Left lung (tissue), 4 donors: ENCODE measurements at regions not wholly inside any gene's neighbourhood (a gene's known extent, or its start where the extent isn't known, plus 50 kb on each side); places are given as distances from the start of the nearest gene placed in this dataset.

Source experiments
- ATAC-seq: fragments of 200-7000 bp; cut with Tn5 transposase; one replicate; pipeline ENCODE4 v1.9.1; 2020; ENCODE audit warnings: moderate library complexity
- DNase-seq, 4 donors: peaks; one replicate each; pipeline ENCODE4 v3.0.0-alpha.2; 2013 to 2020
- H3K27ac ChIP-seq, 2 donors: fragments of 200-600 bp; sonication (generic) in 1 of 2; one replicate each; pipeline versions ENCODE4 v1.5.0 to v1.8.0; 2020 to 2021
- H3K27me3 ChIP-seq, 2 donors: fragments of 200-600 bp; sonication (generic) in 1 of 2; one replicate each; pipeline versions ENCODE4 v1.5.0 to v1.8.0; 2020 to 2021
- H3K36me3 ChIP-seq, 2 donors: fragments of 200-600 bp; sonication (generic) in 1 of 2; one replicate each; pipeline versions ENCODE4 v1.5.0 to v1.8.0; 2020 to 2021
- H3K4me1 ChIP-seq, 2 donors: fragments of 200-600 bp; one replicate each; pipeline ENCODE4 v1.8.0; 2021
- H3K4me3 ChIP-seq, 2 donors: fragments of 200-600 bp; sonication (generic) in 1 of 2; one replicate each; pipeline versions ENCODE4 v1.5.0 to v1.8.0; 2020 to 2021; ENCODE audit warnings: mild to moderate bottlenecking in 1 of 2
- H3K9me3 ChIP-seq, 2 donors: fragments of 200-600 bp; sonication (generic) in 1 of 2; one replicate each; pipeline versions ENCODE4 v1.5.0 to v1.8.0; 2020 to 2021
- intact Hi-C, 2 donors: fragments of 100-400 bp; cut with DNase I; formaldehyde crosslinking; loops; one replicate each; pipeline versions ENCODE4 v1.11.2 to v1.14.2; 2022
- TF ChIP-seq, protein P1 (sequence below), 2 donors: fragments of 200-600 bp; sonication (generic) in 1 of 2; IDR thresholded peaks; one replicate each; pipeline versions ENCODE4 v1.5.0 to v1.8.0; 2021; ENCODE audit warnings: antibody characterized with exemption in 2 of 2
- donor health status: DM: no; HTN: yes; CAD: no.
- donor health status: DM: no; HTN: no; CAD: no.

DNA sequence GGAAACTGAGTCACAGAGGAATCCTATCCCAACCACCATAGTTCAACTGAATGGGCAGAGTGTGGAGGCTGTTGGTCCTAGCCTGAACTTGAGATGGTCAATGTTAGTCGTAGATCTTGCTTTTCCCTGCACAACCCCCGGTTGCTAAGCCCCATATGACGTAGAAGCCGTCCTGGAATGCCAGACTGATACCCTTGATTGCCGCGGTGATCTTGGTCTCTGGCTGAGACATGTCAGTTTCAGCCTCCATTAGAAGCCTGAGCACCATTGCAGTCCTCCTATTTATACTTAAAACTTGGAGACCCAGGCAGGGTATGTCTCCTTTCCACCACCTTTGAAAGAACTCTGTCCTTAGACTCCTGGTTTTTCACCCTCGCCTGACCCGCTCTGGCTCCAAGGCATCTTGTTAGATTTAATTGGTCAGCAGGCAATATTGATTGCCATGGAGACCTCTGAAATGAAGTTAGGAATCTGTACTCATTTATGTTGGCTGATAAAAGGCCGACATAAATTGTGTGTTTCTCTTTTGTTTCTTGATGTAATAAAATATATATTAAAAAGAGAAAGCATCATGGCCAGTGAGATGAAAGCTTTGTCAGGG is 53.4 kb downstream of the RPLP1 start:
- intact Hi-C loops, result no loop called here

DNA sequence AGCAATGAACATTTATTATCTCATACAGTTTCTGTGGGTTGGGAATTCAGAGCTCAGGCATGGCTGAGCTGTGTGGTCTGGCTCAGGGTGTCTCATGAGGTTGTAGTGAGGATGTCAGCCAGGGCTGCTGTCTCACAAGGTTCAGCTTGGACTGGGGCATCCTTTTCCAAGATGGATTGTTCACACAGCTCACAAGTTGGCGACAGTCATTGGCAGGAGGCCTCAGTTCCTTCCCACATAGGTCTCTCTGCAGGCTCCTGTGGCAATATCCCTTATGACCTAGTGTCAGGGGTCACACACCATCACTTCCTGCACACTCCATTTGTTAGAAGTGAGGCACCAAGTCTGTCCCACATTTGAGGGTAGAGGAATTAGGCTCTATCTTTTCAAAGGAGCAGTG is 56.0 kb downstream of the RPLP1 start:
- TF ChIP-seq, protein P1, sequence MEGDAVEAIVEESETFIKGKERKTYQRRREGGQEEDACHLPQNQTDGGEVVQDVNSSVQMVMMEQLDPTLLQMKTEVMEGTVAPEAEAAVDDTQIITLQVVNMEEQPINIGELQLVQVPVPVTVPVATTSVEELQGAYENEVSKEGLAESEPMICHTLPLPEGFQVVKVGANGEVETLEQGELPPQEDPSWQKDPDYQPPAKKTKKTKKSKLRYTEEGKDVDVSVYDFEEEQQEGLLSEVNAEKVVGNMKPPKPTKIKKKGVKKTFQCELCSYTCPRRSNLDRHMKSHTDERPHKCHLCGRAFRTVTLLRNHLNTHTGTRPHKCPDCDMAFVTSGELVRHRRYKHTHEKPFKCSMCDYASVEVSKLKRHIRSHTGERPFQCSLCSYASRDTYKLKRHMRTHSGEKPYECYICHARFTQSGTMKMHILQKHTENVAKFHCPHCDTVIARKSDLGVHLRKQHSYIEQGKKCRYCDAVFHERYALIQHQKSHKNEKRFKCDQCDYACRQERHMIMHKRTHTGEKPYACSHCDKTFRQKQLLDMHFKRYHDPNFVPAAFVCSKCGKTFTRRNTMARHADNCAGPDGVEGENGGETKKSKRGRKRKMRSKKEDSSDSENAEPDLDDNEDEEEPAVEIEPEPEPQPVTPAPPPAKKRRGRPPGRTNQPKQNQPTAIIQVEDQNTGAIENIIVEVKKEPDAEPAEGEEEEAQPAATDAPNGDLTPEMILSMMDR (IDR thresholded peaks at IDR 0.05), result no peak
- no peaks in the 10 kb centered on the region for H3K36me3 ChIP-seq
- no peak for DNase-seq
- no peak for ATAC-seq
- no peak overlapping the region for H3K4me3 ChIP-seq
- no peaks in the 10 kb centered on the region for H3K4me1 ChIP-seq
- H3K27ac ChIP-seq, result no peak overlapping the region
- peaks cover 0 to 8% of the 10 kb centered on the region in 2 donors for H3K27me3 ChIP-seq
- H3K9me3 ChIP-seq, result no peaks in the 10 kb centered on the region
- intact Hi-C loops, result no loop called here

More for the DNA sequence above, 53.4 kb downstream of the RPLP1 start:
- H3K36me3 ChIP-seq, result no peaks in the 10 kb centered on the region
- no peaks in the 10 kb centered on the region for H3K4me1 ChIP-seq
- no peak overlapping the region for H3K4me3 ChIP-seq
- no peak for DNase-seq
- ATAC-seq, result no peak
- no peaks in the 10 kb centered on the region for H3K27me3 ChIP-seq
- no peak overlapping the region for H3K27ac ChIP-seq
- no peaks in the 10 kb centered on the region for H3K9me3 ChIP-seq
- TF ChIP-seq, protein P1 (IDR thresholded peaks at IDR 0.05), result no peak

DNA sequence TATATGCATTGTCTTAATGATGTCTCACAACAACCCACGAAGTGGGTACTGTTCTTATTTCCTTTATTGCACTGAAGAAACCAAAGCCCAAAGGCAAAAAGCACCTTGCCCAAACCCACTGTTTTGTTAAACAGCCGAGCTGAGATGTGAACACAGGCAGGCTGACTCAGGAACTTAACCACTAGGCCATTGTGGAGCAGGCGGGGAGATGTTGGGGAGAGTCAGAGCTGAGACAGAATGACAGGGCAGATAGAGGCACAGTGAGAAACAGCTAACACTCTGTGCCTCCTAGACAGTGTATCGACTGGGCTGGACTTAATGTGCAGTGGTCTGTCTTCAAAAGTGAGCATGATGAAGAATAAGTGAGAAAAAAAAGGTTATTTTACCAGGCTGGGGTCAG is 56.5 kb downstream of the RPLP1 start:
- TF ChIP-seq, protein P1 (IDR thresholded peaks at IDR 0.05), result no peak
- H3K4me1 ChIP-seq, result peaks cover 0 to 4% of the 10 kb centered on the region in 2 donors
- no peak overlapping the region for H3K4me3 ChIP-seq
- peaks cover 0 to 9% of the 10 kb centered on the region in 2 donors for H3K27me3 ChIP-seq
- no peaks in the 10 kb centered on the region for H3K9me3 ChIP-seq
- H3K27ac ChIP-seq, result no peak overlapping the region
- intact Hi-C loops, result no loop called here
- no peak for DNase-seq
- no peak for ATAC-seq
- no peaks in the 10 kb centered on the region for H3K36me3 ChIP-seq

- TF ChIP-seq, protein P1 (IDR thresholded peaks at IDR 0.05), result no peak
- intact Hi-C loops, result no loop called here
- H3K27ac ChIP-seq, result no peak overlapping the region
- no peaks in the 10 kb centered on the region for H3K36me3 ChIP-seq
- ATAC-seq (no peak), DNase-seq (no peak)
- H3K27me3 ChIP-seq, result peaks cover 0 to 9% of the 10 kb centered on the region in 2 donors
- H3K9me3 ChIP-seq, result no peaks in the 10 kb centered on the region
- H3K4me3 ChIP-seq, result no peak overlapping the region
- H3K4me1 ChIP-seq, result peaks cover 0 to 12% of the 10 kb centered on the region in 2 donors
Measured at GRCh38 chr15:69510556-69510955, 57.9 kb downstream of the RPLP1 start.

DNA sequence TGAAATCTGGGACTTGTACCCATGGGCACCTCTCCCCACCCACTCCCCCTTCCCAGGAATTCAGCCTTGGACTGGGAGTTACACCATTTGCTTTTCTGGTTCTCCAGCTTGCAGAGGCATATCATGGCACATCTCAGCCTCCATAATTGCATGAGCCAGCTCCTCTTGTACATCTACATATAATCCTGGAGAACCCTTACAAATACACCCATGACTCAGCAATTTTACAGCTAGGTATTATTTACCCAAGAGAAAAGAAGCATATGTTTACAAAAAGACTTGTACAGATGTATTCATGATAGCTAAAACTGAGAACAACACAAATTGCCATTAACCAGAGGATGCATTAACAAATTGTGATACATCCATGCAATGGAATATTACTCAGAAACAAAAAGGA is 58.4 kb downstream of the RPLP1 start:
- DNase-seq (no peak), ATAC-seq (no peak)

More for the DNA sequence above, 58.4 kb downstream of the RPLP1 start:
- peaks cover 0 to 9% of the 10 kb centered on the region in 2 donors for H3K27me3 ChIP-seq
- no peak overlapping the region for H3K4me3 ChIP-seq
- H3K4me1 ChIP-seq, result peaks cover 0 to 12% of the 10 kb centered on the region in 2 donors
- no peak overlapping the region for H3K27ac ChIP-seq
- no peaks in the 10 kb centered on the region for H3K9me3 ChIP-seq
- intact Hi-C loops, result no loop called here
- TF ChIP-seq, protein P1 (IDR thresholded peaks at IDR 0.05), result no peak
- no peaks in the 10 kb centered on the region for H3K36me3 ChIP-seq
